ENCODE measurements at regions not wholly inside any gene's neighbourhood (a gene's known extent, or its start where the extent isn't known, plus 50 kb on each side); places are given as distances from the start of the nearest gene placed in this dataset.

- Histone ChIP-seq H3K79me1 (replicated peaks; ENCODE audit: low read length, poor library complexity, severe bottlenecking) (no peaks in the 10 kb centered on the region), H3K4me2 (ENCODE audit: low read length, poor library complexity, severe bottlenecking) (no peak overlapping the region), H3K14ac (ENCODE audit: low read length in 2 of 2) (no peak overlapping the region), H3K27me3 (ENCODE audit: control insufficient read depth in 1 of 2, insufficient read depth in 1 of 2, low read length in 2 of 2) (no peaks in the 10 kb centered on the region), H3K27ac (ENCODE audit: low read length, poor library complexity, severe bottlenecking) (no peak overlapping the region), H2BK12ac (ENCODE audit: low read length in 2 of 2) (no peak overlapping the region), H2AK5ac (ENCODE audit: low read length, severe bottlenecking) (no peak overlapping the region), H4K91ac (ENCODE audit: low read length) (no peak overlapping the region), H2BK5ac (ENCODE audit: low read depth, low read length, poor library complexity, severe bottlenecking) (no peak overlapping the region), H2BK120ac (ENCODE audit: low read depth, low read length) (no peak overlapping the region), H3K4ac (ENCODE audit: low read depth in 1 of 2, low read length in 2 of 2) (no peak overlapping the region), H3K9ac (ENCODE audit: low read length) (no peak overlapping the region), H3K9me3 (ENCODE audit: control insufficient read depth, low read length) (no peaks in the 10 kb centered on the region), H2BK15ac (ENCODE audit: low read depth, poor library complexity, severe bottlenecking) (no peak overlapping the region), H4K8ac (ENCODE audit: low read length) (no peak overlapping the region), H3K18ac (ENCODE audit: low read depth in 1 of 2, low read length in 2 of 2) (no peak overlapping the region), H3K36me3 (ENCODE audit: control insufficient read depth in 1 of 2, insufficient read depth in 2 of 2, low read depth in 1 of 2, low read length in 2 of 2) (no peaks in the 10 kb centered on the region), H3K23ac (ENCODE audit: low read length in 2 of 2) (no peak overlapping the region), H3K4me1 (ENCODE audit: control insufficient read depth, insufficient read depth, low read depth, low read length) (no peaks in the 10 kb centered on the region), H3K4me3 (ENCODE audit: insufficient read depth in 1 of 2, low read depth in 1 of 2, low read length in 2 of 2) (no peak overlapping the region), H2AFZ (ENCODE audit: low read depth, low read length) (no peak overlapping the region)
- no peak for DNase-seq
Measured at GRCh38 chr14:42079911-42080310, 473.2 kb downstream of the LRFN5 start.

GRCh38 chr14:42078345-42078744 lies 471.7 kb downstream of the LRFN5 start:
- WGBS, result 64% methylated on average over 1 of the region's 2 CpGs
- H3K23ac ChIP-seq (ENCODE audit: low read length in 2 of 2), result no peak overlapping the region
- no peak overlapping the region for H3K14ac ChIP-seq (ENCODE audit: low read length in 2 of 2)
- no peaks in the 10 kb centered on the region for H3K36me3 ChIP-seq (ENCODE audit: control insufficient read depth in 1 of 2, insufficient read depth in 2 of 2, low read depth in 1 of 2, low read length in 2 of 2)
- H3K9me3 ChIP-seq (ENCODE audit: control insufficient read depth, low read length), result no peaks in the 10 kb centered on the region
- H4K8ac ChIP-seq (ENCODE audit: low read length), result no peak overlapping the region
- no peak overlapping the region for H2BK120ac ChIP-seq (ENCODE audit: low read depth, low read length)
- H3K4ac ChIP-seq (ENCODE audit: low read depth in 1 of 2, low read length in 2 of 2), result no peak overlapping the region
- no peak overlapping the region for H3K4me3 ChIP-seq (ENCODE audit: insufficient read depth in 1 of 2, low read depth in 1 of 2, low read length in 2 of 2)
- no peak overlapping the region for H2AK5ac ChIP-seq (ENCODE audit: low read length, severe bottlenecking)
- no peak overlapping the region for H3K27ac ChIP-seq (ENCODE audit: low read length, poor library complexity, severe bottlenecking)
- no peak overlapping the region for H3K9ac ChIP-seq (ENCODE audit: low read length)
- no peaks in the 10 kb centered on the region for H3K4me1 ChIP-seq (ENCODE audit: control insufficient read depth, insufficient read depth, low read depth, low read length)
- H3K27me3 ChIP-seq (ENCODE audit: control insufficient read depth in 1 of 2, insufficient read depth in 1 of 2, low read length in 2 of 2), result no peaks in the 10 kb centered on the region
- no peak overlapping the region for H3K18ac ChIP-seq (ENCODE audit: low read depth in 1 of 2, low read length in 2 of 2)
- H2BK5ac ChIP-seq (ENCODE audit: low read depth, low read length, poor library complexity, severe bottlenecking), result no peak overlapping the region
- H2AFZ ChIP-seq (ENCODE audit: low read depth, low read length), result no peak overlapping the region
- no peaks in the 10 kb centered on the region for H3K79me1 ChIP-seq (replicated peaks; ENCODE audit: low read length, poor library complexity, severe bottlenecking)
- no peak overlapping the region for H3K4me2 ChIP-seq (ENCODE audit: low read length, poor library complexity, severe bottlenecking)
- H2BK15ac ChIP-seq (ENCODE audit: low read depth, poor library complexity, severe bottlenecking), result no peak overlapping the region
- no peak overlapping the region for H4K91ac ChIP-seq (ENCODE audit: low read length)
- DNase-seq, result no peak
- no peak overlapping the region for H2BK12ac ChIP-seq (ENCODE audit: low read length in 2 of 2)

- H2BK120ac ChIP-seq (ENCODE audit: low read depth, low read length), result no peak overlapping the region
- H2BK15ac ChIP-seq (ENCODE audit: low read depth, poor library complexity, severe bottlenecking), result no peak overlapping the region
- H3K4me2 ChIP-seq (ENCODE audit: low read length, poor library complexity, severe bottlenecking), result no peak overlapping the region
- no peak overlapping the region for H2BK12ac ChIP-seq (ENCODE audit: low read length in 2 of 2)
- no peak overlapping the region for H3K27ac ChIP-seq (ENCODE audit: low read length, poor library complexity, severe bottlenecking)
- no peak overlapping the region for H4K8ac ChIP-seq (ENCODE audit: low read length)
- H4K91ac ChIP-seq (ENCODE audit: low read length), result no peak overlapping the region
- no peak overlapping the region for H3K23ac ChIP-seq (ENCODE audit: low read length in 2 of 2)
- WGBS, result 83% methylated on average over 3 of the region's 3 CpGs
- no peak overlapping the region for H3K4ac ChIP-seq (ENCODE audit: low read depth in 1 of 2, low read length in 2 of 2)
- H3K9ac ChIP-seq (ENCODE audit: low read length), result no peak overlapping the region
- no peaks in the 10 kb centered on the region for H3K27me3 ChIP-seq (ENCODE audit: control insufficient read depth in 1 of 2, insufficient read depth in 1 of 2, low read length in 2 of 2)
- no peaks in the 10 kb centered on the region for H3K79me1 ChIP-seq (replicated peaks; ENCODE audit: low read length, poor library complexity, severe bottlenecking)
- no peak overlapping the region for H3K14ac ChIP-seq (ENCODE audit: low read length in 2 of 2)
- no peaks in the 10 kb centered on the region for H3K36me3 ChIP-seq (ENCODE audit: control insufficient read depth in 1 of 2, insufficient read depth in 2 of 2, low read depth in 1 of 2, low read length in 2 of 2)
- H2BK5ac ChIP-seq (ENCODE audit: low read depth, low read length, poor library complexity, severe bottlenecking), result no peak overlapping the region
- DNase-seq, result no peak
- no peaks in the 10 kb centered on the region for H3K9me3 ChIP-seq (ENCODE audit: control insufficient read depth, low read length)
- H3K4me3 ChIP-seq (ENCODE audit: insufficient read depth in 1 of 2, low read depth in 1 of 2, low read length in 2 of 2), result no peak overlapping the region
- no peak overlapping the region for H2AK5ac ChIP-seq (ENCODE audit: low read length, severe bottlenecking)
- H3K18ac ChIP-seq (ENCODE audit: low read depth in 1 of 2, low read length in 2 of 2), result no peak overlapping the region
- H2AFZ ChIP-seq (ENCODE audit: low read depth, low read length), result no peak overlapping the region
- H3K4me1 ChIP-seq (ENCODE audit: control insufficient read depth, insufficient read depth, low read depth, low read length), result no peaks in the 10 kb centered on the region
Measured at GRCh38 chr14:42070031-42070430, 463.4 kb downstream of the LRFN5 start.

GRCh38 chr14:42057111-42057510 lies 450.4 kb downstream of the LRFN5 start:
- WGBS, result 94% methylated on average over 2 of the region's 2 CpGs
- DNase-seq, result peak; percentile 12
- no peak overlapping the region for H2BK120ac ChIP-seq (ENCODE audit: low read depth, low read length)
- no peak overlapping the region for H3K9ac ChIP-seq (ENCODE audit: low read length)
- H3K27ac ChIP-seq (ENCODE audit: low read length, poor library complexity, severe bottlenecking), result no peak overlapping the region
- no peak overlapping the region for H4K91ac ChIP-seq (ENCODE audit: low read length)
- H2AK5ac ChIP-seq (ENCODE audit: low read length, severe bottlenecking), result no peak overlapping the region
- H2BK12ac ChIP-seq (ENCODE audit: low read length in 2 of 2), result no peak overlapping the region
- H3K9me3 ChIP-seq (ENCODE audit: control insufficient read depth, low read length), result no peaks in the 10 kb centered on the region
- no peaks in the 10 kb centered on the region for H3K27me3 ChIP-seq (ENCODE audit: control insufficient read depth in 1 of 2, insufficient read depth in 1 of 2, low read length in 2 of 2)
- H3K18ac ChIP-seq (ENCODE audit: low read depth in 1 of 2, low read length in 2 of 2), result no peak overlapping the region
- H4K8ac ChIP-seq (ENCODE audit: low read length), result no peak overlapping the region
- H2BK15ac ChIP-seq (ENCODE audit: low read depth, poor library complexity, severe bottlenecking), result no peak overlapping the region
- no peak overlapping the region for H2BK5ac ChIP-seq (ENCODE audit: low read depth, low read length, poor library complexity, severe bottlenecking)
- no peak overlapping the region for H3K4me3 ChIP-seq (ENCODE audit: insufficient read depth in 1 of 2, low read depth in 1 of 2, low read length in 2 of 2)
- H3K14ac ChIP-seq (ENCODE audit: low read length in 2 of 2), result no peak overlapping the region
- no peaks in the 10 kb centered on the region for H3K4me1 ChIP-seq (ENCODE audit: control insufficient read depth, insufficient read depth, low read depth, low read length)
- no peaks in the 10 kb centered on the region for H3K79me1 ChIP-seq (replicated peaks; ENCODE audit: low read length, poor library complexity, severe bottlenecking)
- no peak overlapping the region for H3K4ac ChIP-seq (ENCODE audit: low read depth in 1 of 2, low read length in 2 of 2)
- no peak overlapping the region for H3K4me2 ChIP-seq (ENCODE audit: low read length, poor library complexity, severe bottlenecking)
- no peaks in the 10 kb centered on the region for H3K36me3 ChIP-seq (ENCODE audit: control insufficient read depth in 1 of 2, insufficient read depth in 2 of 2, low read depth in 1 of 2, low read length in 2 of 2)
- no peak overlapping the region for H2AFZ ChIP-seq (ENCODE audit: low read depth, low read length)
- no peak overlapping the region for H3K23ac ChIP-seq (ENCODE audit: low read length in 2 of 2)

Measured in mesenchymal stem cell (in vitro differentiated cells and primary cell).